CD4-positive, alpha-beta T cell treated with Interleukin-17A for 1 hour (primary cell): ENCODE measurements at regions not wholly inside any gene's neighbourhood (a gene's known extent, or its start where the extent isn't known, plus 50 kb on each side); places are given as distances from the start of the nearest gene placed in this dataset.

Experiments used
- DNase-seq: peaks from one replicate; pipeline ENCODE4 v3.0.0-alpha.2; 2020

- peak; percentile 45 for DNase-seq
Observed at GRCh38 chr1:221439008-221439746, 302.7 kb downstream of the DUSP10 start.

GRCh38 chr1:221439747-221440501 is 302.0 kb downstream of the DUSP10 start:
- DNase-seq = peak; percentile 52

GRCh38 chr1:221440658-221441057 is 301.2 kb downstream of the DUSP10 start:
- no peak for DNase-seq

GRCh38 chr1:221442056-221442455 is 299.8 kb downstream of the DUSP10 start:
- no peak for DNase-seq

- no peak for DNase-seq
Observed at GRCh38 chr1:221444346-221444745, 297.5 kb downstream of the DUSP10 start.

- no peak for DNase-seq
Observed at GRCh38 chr1:221448585-221449175, 293.2 kb downstream of the DUSP10 start.

- no peak for DNase-seq
Observed at GRCh38 chr1:221449194-221449593, 292.7 kb downstream of the DUSP10 start.

- DNase-seq = no peak
Observed at GRCh38 chr1:221449801-221450470, 292.0 kb downstream of the DUSP10 start.

GRCh38 chr1:221451741-221452140 is 290.1 kb downstream of the DUSP10 start:
- DNase-seq = no peak

- DNase-seq = no peak
Observed at GRCh38 chr1:221454096-221454495, 287.8 kb downstream of the DUSP10 start.

GRCh38 chr1:221456918-221457317 is 285.0 kb downstream of the DUSP10 start:
- no peak for DNase-seq

GRCh38 chr1:221457685-221458446 is 284.0 kb downstream of the DUSP10 start:
- DNase-seq = no peak

GRCh38 chr1:221458447-221459156 is 283.3 kb downstream of the DUSP10 start:
- DNase-seq = no peak

- no peak for DNase-seq
Observed at GRCh38 chr1:221459558-221459957, 282.3 kb downstream of the DUSP10 start.

GRCh38 chr1:221462345-221462744 is 279.5 kb downstream of the DUSP10 start:
- DNase-seq = no peak

- DNase-seq = no peak
Observed at GRCh38 chr1:221468546-221468945, 273.3 kb downstream of the DUSP10 start.

GRCh38 chr1:221469476-221469875 is 272.4 kb downstream of the DUSP10 start:
- no peak for DNase-seq

- no peak for DNase-seq
Observed at GRCh38 chr1:221470000-221470698, 271.7 kb downstream of the DUSP10 start.

- no peak for DNase-seq
Observed at GRCh38 chr1:221473411-221473810, 268.5 kb downstream of the DUSP10 start.

GRCh38 chr1:221477252-221477651 is 264.6 kb downstream of the DUSP10 start:
- no peak for DNase-seq
